Posterior vena cava (tissue), 2 donors: ENCODE measurements at regions not wholly inside any gene's neighbourhood (a gene's known extent, or its start where the extent isn't known, plus 50 kb on each side); places are given as distances from the start of the nearest gene placed in this dataset.

ENCODE experiments used
- DNase-seq: peaks from one replicate; pipeline ENCODE4 v3.0.0-alpha.2; 2020; ENCODE audit warnings: low spot score
- intact Hi-C, 2 donors: fragments of 100-400 bp; cut with DNase I; formaldehyde crosslinking; loops; one replicate each; pipeline versions ENCODE4 v1.14.1 to v1.14.2; 2022 to 2023
- donor health status: DM: yes; HTN: yes; CAD: no.
- donor health status: DM: yes; HTN: yes; CAD: no.

DNA sequence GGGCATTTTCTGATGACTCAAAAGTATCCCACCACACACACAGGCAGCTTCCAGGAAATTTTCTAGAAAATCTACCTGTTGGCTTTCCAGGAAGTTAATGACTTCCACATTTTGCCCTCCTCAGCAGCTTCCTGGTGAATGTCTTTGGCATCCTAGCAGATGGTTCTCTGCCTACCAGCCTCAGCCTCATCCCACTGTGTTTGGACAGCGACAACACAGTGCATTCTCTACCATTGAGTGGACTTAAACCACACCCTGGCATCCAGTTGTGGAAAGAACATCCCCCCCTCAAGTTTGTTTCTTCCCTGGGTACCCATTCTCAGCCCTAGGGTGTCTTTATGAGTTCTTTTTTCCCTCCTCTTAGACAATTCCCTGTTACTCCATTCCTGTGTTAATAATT lies 50.8 kb upstream of the GADL1 start:
- intact Hi-C loops: no loop called here
- no peak for DNase-seq

DNA sequence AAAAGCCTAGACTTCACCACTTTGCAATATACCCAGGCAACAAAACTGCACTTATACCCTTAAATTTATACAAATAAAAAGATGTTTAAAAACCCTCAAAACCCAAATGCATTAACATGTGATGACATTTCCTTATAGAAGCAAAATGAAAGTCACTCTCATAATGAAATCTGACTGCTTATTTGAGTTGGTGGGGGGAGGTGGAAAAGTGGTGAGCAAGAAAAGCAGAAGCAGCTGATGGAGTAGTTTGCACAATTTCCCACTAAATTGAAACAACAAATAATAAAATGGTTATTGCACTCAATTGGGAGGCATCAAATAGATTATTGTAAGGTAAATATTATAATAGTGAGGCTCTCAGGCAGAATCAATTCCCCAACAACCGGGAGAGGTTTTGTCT lies 54.0 kb upstream of the GADL1 start:
- DNase-seq: no peak
- intact Hi-C loops: no loop called here

DNA sequence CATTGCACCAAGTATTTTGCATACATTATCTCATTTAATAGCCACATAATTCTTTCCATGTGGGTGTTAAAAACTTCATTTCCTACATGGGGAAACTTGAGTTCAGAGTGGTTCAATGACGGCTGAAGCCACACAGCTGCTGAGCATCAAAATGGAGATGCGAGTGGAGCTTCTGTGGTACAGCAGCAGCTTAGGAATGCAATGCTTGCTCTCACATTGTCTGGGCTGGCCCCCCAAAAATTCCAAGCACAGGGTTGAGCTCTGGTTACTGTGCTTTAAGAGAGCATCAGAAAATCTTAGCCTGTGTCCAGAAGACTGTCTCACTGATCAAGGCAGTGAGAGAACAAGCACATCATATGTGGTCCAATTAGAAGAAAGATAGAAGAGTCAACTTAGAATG lies 57.4 kb upstream of the GADL1 start:
- DNase-seq: no peak
- intact Hi-C loops: no loop called here

DNA sequence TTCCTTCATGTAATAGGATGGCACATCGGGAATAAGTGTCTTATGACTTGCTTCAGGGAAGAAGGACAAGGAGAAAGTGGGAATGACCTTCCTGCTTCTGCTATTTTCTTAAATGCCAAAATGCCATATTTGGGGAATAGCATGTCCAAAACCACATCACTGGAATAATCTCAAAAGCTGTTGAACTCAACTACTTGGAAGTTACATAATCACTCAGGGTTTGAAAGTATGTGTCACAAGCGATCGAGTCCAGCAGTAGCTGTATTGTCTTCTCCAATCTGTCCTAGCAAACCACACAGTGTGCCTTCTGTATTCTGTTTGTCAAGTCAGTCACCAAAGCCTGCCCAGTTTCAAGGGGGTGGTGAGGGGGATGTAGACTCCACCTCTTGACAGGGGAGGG lies 58.3 kb upstream of the GADL1 start:
- intact Hi-C loops: no loop called here

DNA sequence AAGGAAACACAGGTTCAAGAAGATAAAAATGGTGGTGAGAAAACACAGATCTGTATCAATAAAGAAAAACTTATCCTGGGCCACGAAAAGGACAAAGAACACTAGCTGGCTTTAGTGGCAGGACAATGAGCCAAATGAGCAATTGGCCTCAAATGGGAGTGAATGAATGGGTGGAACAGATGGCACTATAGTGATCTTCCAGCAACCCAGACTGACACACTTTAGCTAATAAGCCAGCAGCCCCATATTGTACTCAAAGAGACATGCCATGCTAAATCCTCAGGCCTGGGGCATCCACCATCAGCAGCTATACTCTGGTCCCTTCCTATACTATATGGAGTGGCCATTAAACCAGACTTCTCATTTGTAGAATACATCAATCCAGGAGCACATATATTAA lies 60.0 kb upstream of the GADL1 start:
- intact Hi-C loops: no loop called here

More for the DNA sequence above, 58.3 kb upstream of the GADL1 start:
- no peak for DNase-seq

DNA sequence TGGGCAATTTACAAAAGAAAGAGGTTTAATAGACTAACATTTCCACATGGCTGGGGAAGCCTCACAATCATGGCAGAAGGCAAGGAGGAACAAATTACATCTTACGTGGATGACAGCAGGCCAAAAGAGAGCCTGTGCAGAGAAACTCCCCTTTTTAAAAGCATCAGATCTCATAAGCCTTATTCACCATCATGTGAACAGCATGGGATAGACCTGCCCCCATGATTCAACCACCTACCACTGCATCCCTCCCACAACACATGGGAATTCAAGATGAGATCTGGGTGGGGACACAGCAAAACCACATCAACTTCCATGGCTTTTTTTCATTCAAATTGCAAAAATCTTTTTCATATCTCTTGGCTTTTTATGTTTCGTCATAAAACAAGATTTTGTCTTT lies 67.6 kb upstream of the GADL1 start:
- DNase-seq: no peak
- intact Hi-C loops: no loop called here

More for the DNA sequence above, 60.0 kb upstream of the GADL1 start:
- no peak for DNase-seq

DNA sequence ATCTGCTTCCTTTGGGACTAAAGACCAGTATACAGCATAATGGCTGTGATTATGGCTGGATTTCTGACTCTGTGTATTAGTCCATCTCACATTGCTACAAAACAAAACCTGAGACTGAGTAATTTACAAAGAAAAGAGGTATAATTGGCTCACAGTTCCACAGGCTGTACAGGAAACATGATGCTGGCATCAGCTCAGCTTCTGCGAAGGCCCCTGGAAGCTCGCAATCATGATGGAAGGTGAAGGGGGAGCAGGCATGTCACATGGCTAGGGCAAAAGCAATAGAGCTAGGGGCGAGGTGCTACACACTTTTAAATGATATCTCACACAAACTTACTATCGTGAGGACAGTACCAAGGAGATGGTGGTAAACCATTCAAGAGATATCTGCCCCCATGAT lies 68.0 kb upstream of the GADL1 start:
- intact Hi-C loops: no loop called here

DNA sequence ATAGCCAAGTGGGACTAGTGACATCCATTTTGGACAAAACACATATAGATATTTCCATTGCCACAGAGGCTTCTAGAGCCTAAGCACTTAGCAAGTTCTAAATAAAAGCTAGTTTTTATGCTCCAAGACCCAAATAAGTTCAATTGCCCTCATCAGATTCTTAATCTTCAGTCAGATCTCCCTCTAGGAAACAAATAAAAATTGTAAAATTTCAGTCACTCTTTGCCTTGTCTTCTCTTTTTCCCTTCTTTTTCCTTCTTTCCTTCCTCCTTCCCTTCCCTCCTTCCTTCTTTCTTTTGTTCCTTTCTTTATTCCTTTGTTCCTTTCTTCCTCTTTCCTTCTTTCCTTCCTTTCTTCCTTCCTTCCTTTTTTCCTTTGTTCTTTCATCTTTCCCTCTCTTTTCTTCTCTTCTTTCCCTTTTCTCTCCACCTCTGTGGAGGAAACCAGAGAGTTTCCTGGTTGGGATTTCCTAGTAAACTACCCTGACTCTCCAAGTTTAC lies 68.8 kb upstream of the GADL1 start:
- no peak for DNase-seq
- intact Hi-C loops: no loop called here

More for the DNA sequence above, 68.0 kb upstream of the GADL1 start:
- DNase-seq: no peak

DNA sequence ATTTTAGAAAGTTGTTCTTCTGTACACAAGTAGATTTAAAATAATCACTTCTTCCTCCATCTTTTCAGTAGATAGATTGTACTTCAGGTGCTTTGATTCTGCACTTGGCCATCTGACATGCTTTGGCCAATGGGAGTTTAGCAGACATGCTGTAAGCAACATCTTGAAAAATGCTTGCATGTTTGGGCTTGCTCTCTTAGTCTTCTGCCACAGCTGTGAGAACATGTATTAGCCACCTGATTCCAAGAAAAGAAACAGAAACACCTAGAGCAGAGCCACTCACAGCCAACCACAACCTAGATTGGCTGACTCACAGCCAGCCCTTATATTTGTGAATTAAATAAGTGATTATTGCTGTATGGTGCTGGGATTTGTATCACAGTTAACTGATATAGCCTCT lies 70.2 kb upstream of the GADL1 start:
- no peak for DNase-seq
- intact Hi-C loops: no loop called here

DNA sequence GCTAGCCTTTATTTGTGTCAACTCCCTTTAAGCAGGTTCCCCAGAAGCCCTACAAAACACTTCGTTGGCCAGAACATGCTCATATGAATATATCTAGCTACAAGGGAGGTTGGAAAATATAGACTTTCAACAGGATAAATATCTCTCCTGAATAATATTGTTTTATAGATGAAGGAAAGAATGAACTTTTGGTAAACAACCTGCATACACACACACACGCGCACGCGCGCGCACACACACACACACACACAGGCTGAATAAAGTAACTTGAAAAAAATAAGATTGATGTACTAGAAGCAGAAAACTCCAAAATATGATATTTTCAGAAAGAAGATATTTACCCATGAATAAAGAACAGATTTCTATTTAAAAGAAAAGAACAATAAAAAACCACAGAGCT lies 72.4 kb upstream of the GADL1 start:
- intact Hi-C loops: no loop called here
- DNase-seq: no peak

DNA sequence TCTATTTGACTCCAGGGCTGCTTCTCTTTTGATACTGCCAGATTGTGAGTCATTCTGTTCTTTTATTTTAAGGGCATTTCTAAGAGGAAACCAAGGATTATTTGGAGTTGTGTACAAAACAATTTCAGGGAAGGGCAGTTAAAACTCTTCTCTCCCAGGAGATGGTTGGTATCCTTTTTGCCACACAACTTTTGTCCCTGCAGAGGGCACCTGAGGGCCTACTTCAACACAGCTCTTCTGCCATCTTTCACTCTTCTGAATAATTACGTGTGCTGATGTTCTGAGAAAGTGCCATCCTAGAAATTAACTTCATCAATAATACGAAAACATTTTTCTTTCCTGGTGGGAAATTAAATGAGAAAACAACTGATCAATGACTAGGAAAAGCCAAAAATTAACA lies 75.7 kb upstream of the GADL1 start:
- intact Hi-C loops: no loop called here
- DNase-seq: no peak

DNA sequence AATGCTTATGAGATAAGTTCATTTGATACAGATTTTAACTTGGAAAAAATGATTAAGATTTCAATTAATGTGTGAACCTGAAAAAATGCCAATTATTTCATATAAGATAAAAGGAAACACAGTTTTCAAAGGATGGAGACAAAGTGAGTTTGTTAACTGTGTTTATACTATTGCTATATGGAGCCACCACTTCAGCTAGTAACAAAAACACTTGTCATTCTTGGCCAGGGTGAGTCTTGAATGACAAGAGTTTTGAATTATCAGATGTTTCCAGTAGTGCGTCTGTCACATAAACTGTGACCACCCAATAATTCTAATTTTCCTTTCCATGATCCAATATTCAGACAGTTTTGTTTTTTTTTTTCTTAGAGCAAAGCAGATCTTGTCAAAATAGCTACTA lies 78.0 kb upstream of the GADL1 start:
- intact Hi-C loops: no loop called here
- DNase-seq: no peak

DNA sequence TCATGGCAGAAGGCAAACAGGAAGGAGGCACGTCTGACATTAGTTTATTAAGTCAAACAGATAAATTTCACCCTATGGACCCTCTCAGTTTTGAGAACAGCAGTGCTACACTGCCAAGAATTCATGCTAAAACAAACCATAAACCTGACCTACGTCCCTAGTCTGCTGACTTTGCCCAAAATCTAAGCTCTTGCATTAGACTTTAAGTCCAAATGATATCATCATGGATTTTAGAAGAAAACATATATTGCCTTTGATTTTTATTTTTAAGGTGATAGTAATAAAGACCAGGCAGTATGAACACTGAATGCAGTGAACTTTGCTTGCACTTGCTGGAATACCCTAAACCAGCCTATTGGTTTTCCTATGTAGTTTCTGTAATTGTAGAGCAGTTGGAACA lies 79.6 kb upstream of the GADL1 start:
- no peak for DNase-seq
- intact Hi-C loops: no loop called here

DNA sequence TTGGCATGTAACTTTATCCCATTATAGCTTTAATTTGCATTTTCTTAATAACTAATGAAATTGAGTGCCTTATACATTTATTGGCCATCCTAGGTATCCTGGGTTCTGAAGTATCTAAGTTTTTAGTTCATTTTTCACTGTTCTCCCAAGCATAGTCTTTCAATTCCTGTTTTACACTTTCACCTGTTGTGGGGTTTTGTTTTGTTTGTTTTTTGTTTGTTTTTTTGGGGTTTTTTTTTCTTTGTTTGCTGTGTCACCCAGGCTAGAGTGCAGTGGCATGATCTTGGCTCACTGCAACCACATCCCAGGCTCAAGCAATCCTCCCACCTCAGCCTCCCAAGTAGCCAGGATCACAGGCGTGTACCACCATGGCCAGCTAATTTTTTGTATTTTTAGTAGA lies 83.1 kb upstream of the GADL1 start:
- no peak for DNase-seq
- intact Hi-C loops: no loop called here

DNA sequence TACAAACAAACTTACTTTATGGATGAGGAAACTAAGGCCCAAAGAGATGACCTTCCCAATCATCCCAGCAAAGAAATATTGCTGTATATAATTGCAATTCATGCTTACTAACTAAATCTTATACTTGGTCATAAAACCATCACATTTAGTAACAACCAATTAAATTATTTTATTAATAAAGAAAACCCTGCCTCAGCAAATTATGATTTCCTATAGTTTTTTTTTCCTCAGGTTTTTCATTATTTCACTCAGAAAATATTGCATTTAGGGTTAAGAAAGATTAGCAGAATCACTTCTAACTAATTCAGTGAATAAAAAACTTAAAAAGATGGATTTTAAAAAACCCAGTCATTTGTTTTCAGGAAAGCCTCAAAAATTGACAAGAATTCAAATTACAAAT lies 86.5 kb upstream of the GADL1 start:
- intact Hi-C loops: no loop called here
- no peak for DNase-seq

DNA sequence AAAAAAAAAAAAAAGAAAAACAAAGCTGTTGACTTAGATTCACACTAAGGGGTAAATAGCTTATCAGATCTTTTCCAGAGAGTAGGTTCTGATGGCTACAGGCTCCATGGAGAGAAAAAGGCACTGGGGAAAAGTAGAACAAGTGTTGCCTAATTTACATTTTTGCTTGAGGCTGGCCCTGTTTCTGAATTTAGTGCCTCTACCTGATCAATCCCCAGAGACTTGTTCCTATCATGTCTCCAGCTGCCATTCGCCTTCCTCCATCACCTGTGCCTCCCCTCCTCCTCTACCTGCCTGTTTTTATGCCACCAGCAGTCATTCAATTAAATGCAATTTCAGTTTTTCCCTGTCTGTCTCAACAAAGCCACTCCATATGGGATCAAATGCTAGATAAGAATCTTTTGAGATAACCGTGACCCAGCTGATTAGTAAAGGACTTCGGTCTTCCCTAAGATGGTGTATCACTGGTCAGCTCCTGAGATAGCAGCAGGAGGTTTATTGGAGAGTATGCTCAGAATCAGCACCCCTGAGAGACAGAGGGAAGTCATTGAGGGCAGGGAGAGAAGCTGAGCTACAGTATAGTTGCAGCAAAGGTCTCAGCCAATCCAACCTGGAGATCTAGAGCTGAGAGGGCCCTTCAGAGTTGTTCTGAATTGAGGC lies 88.1 kb upstream of the GADL1 start:
- no peak for DNase-seq
- intact Hi-C loops: no loop called here

DNA sequence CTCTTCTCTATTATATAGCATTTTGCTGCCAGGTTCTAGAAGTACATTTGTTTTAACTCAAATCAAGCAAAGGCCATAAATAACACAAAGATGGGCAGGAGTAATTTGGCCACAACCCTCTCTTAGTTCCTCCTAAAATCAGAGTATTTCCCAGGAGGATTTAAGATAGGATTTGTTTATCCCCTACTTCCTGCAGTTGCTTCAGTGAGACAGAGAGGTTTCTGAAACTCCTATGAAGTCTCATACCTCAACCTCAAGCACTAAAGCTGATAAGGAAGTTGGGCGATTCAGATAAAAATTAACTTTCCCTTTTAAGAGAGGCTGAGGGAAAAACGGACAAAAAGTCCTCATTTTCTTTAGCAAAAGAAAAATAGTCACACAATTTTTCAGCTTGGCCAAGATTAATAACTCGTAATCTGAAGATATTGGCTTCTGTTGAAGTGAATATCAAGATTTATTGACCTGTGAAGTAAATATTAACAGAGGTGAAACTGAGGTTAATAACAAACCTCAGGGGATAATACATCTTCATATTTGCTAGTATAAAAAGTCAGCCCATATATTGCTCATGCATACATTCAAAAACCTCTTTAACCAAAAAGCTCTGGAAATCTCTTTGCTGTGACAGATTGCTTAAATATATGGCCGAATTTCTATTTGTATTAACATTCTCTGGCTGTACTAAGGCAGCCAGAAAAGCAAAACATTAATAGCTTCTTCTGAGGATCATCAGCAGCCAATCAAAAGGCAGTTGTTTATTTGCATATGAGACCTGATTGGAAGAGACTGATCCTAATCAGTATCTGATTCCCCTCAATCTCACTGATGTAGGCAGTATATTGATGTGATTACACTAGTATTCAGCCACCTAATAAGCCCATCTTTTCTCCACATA lies 90.6 kb upstream of the GADL1 start:
- no peak for DNase-seq
- intact Hi-C loops: no loop called here

DNA sequence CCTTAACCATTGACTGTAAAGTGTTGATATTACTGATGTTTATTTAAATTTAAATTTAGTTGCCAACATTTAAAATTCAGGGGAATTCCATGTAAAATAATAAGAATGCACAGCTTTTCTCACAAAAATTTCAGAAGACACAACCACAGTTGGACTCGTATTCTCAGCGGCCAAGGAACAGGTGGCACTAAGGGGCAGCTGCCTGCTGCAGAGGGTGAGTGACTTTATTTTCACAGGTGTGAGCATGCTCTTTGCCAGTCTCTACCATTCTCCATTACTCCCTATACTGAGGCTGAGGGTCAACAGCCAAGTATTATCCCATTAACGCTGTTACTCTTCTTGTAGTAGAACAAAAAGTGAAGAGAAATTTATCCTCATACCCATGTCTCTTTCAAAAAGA lies 92.1 kb upstream of the GADL1 start:
- DNase-seq: no peak
- intact Hi-C loops: no loop called here

DNA sequence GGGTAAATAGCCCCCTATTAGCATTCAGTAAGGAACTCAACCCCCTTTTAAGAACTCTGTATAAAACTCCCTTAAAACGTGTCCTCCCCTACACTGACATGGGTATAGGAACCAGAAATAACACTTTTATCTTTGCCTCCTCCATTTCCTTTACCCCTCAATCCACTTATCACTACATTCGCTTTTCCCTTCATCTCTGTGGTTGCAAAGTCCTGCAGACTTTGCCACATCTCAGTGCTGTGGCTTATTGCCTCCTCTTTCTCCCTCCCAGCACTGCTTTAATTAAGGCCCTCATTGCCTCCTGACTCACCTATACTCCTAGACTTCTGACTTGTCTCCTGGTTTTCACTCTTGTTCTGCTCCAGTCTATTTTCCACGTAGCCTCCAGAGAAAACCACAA lies 94.3 kb upstream of the GADL1 start:
- no peak for DNase-seq
- intact Hi-C loops: no loop called here

DNA sequence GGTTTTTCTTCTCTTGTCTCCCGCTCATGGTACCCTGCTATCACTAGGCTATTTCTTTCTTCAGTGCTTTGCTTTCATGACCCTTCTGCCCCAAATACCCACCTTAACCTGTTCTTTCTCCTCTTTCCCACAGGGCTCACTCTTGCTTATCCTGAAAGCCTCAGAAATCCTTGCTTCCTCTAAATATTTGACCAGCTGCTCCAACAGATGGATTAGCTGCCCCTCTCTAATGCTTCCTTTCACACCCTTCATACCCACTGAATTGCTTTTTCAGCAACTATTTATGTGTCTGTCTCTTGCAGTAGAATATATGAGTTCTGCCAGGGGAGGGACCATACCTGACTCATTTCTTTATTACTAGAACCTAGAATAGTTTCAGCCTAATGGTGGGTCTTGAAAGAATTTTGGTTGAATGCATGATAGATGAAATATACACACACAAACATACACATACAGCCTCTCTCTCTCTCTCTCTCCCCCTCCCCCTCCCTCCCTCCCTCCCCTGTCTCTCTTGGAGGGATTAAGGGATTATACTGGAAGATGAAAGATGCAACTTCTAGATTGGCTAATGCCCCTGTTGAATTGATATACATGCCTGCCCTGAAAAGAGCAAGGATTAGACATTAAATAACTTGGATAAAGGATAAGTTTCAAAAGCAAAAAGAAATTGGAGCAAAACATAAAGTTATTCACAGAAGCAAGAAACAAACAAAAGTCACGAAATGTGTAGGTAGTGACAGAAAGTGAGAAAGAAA lies 95.0 kb upstream of the GADL1 start:
- intact Hi-C loops: no loop called here
- DNase-seq: no peak
